HG03135 (cell line): ENCODE measurements at regions not wholly inside any gene's neighbourhood (a gene's known extent, or its start where the extent isn't known, plus 50 kb on each side); places are given as distances from the start of the nearest gene placed in this dataset.

Source experiments
- ATAC-seq: cut with Tn5 transposase; IDR thresholded peaks from one replicate; pipeline ENCODE4 v1.9.1; 2021; ENCODE audit warnings: mild to moderate bottlenecking, moderate library complexity; ENCODE audit not compliant: unreplicated experiment

DNA sequence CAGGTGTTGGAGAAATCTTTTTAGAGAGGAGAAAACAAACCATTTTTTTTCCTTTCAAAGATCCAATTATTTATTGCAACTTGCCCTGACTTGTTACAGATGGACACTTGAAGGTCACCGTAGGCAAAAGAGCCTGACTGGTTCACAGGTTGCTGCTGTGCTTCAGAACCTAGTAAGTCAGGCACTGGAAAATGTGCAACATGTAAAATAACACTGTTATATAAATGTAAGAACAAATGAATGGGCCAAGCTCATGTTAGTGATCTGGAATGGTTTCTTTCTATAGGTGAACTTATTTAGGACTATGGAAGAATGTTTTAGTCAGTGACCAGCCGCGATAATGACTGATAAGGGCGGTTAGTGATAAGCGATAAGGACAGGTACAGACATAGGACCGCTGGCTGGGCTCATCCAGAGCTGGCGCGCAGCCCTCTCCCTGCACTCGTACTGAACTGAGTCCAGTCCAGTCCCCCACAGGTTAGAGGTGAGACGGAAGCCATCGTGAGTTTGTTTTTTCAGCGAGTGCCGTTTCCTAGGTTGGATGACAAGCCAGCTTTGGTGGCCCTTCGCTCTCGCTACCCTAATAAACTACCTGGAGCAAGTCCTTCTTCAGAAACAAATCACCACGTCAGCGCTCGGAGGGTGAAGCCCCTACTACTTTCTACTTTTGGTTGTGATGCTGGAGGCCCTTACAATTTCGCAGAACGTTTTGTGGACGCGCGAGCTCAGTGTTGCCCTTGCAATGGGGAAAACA lies 94.4 kb upstream of the PRDM1 start:
- peak; percentile 40 for ATAC-seq

GRCh38 chr6:105990151-105990550 lies 96.0 kb upstream of the PRDM1 start:
- no peak for ATAC-seq

DNA sequence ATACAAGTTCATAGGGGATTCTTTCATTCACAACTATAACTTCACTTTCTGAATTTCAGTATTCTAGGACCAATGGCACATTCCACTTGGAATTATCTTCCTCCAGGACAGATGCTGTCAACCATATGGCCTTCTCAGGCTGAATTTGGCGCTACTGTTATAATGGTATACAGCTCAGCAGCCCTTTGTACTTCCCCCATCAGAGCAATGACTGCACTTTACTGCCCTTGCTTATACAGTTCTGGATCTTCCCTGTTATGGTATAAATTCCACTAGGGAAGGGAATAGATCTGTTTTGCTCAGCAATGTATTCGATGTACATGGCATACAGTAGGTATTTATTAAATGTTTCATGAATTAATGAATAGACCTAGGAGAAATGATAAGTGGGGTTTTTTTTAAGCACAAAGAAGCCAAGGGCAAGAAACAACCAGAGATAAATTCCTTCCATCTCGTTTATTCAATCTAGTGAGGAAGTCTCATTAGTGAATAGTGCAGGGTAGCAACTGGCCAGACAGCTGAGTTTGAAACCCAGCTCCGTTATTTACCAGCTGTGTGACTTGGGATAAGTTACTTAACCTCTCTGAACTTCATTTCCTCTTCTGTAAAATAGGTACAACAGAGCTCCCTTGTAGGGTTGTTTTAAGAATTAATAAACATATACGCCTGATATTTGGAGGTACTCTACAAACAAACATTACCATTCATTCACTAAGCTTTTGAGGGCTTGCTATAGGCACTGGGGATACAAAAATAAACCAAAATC lies 97.1 kb upstream of the PRDM1 start:
- ATAC-seq: no peak

- ATAC-seq: no peak
Measured at GRCh38 chr6:105988321-105988720, 97.8 kb upstream of the PRDM1 start.

GRCh38 chr6:105987516-105987915 lies 98.6 kb upstream of the PRDM1 start:
- ATAC-seq: no peak

- no peak for ATAC-seq
Measured at GRCh38 chr6:105986998-105987397, 99.1 kb upstream of the PRDM1 start.

- no peak for ATAC-seq
Measured at GRCh38 chr6:105985816-105986632, 100.1 kb upstream of the PRDM1 start.

DNA sequence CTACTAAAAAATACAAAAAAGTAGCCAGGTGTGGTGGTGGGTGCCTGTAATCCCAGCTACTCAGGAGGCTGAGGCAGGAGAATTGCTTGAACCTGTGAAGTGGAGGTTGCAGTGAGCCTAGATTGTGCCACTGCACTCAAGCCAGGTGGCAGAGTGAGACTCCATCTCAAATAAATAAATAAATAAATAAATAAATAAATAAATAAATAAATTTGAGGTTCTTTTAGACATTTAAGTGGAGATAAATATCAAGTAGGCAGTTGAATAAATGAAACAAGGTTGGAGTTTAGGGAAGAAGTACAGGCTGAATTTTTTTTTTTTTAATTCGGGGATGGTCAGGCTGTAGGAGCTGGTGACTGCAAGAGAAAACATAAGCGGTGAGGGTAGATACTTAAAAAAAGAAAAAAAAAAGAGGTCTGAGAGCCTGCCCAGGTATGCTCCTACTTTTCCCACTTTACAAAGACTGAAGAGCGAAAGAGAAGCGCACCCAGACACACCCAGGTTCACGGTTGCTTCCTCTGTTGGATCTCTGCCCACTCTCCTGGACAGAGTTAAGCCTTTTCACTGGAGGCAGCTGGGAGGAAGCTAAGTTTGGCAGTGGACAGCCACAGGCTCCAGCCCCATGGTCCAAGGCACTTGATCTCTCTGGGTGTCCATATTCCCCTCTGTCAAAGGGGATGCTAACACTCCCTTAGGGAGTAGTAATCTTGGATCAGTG lies 100.9 kb upstream of the PRDM1 start:
- ATAC-seq: no peak

GRCh38 chr6:105983763-105984162 lies 102.4 kb upstream of the PRDM1 start:
- no peak for ATAC-seq

- ATAC-seq: no peak
Measured at GRCh38 chr6:105982761-105983540, 103.2 kb upstream of the PRDM1 start.

- ATAC-seq: no peak
Measured at GRCh38 chr6:105981888-105982358, 104.2 kb upstream of the PRDM1 start.

DNA sequence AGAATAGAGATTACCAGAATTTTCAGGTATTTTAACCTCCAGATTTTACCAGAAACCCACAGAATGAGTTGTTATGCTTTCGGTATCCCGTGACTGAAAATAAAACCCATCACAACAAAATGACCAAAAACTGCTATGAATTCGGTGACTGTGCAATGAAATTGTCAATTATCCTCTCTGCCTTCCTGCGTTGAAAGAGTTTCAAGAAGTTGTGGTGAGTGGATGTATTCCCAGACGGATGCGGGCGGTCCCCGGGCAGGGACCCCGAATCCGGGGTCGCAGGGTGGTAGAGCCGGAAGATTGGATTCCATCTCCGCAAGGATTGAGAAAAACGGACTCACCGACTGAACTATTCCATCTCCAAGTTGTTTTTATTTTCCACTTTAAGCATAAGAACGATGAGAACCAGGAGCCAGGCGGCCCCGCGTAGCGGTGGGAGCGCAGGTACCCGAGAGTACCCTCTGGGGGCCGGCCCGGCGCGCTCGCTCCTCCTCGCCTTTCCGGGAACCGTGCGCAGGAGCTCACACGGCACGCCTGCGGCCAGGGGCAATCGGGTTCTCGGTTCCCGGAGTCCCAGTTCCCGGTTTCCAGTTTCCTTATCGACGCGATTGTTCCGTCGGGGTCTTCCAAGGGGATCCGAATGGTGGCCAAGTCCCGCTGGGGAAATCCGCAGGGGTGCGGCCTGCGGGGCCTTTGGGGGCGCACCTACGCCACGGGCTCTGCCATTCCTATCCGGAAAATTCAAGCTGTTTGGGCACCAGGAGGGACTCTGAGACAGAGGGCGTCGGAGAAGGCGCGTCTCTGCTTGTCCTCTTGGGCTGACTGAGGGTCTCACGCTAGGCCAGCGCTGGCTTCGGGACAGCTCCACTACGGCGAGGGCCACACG lies 104.9 kb upstream of the PRDM1 start:
- ATAC-seq: no peak

- no peak for ATAC-seq
Measured at GRCh38 chr6:105978974-105979373, 107.2 kb upstream of the PRDM1 start.

GRCh38 chr6:105977934-105978504 lies 108.1 kb upstream of the PRDM1 start:
- no peak for ATAC-seq

- no peak for ATAC-seq
Measured at GRCh38 chr6:105974986-105975385, 111.2 kb upstream of the PRDM1 start.

- no peak for ATAC-seq
Measured at GRCh38 chr6:105972440-105972839, 113.7 kb upstream of the PRDM1 start.

DNA sequence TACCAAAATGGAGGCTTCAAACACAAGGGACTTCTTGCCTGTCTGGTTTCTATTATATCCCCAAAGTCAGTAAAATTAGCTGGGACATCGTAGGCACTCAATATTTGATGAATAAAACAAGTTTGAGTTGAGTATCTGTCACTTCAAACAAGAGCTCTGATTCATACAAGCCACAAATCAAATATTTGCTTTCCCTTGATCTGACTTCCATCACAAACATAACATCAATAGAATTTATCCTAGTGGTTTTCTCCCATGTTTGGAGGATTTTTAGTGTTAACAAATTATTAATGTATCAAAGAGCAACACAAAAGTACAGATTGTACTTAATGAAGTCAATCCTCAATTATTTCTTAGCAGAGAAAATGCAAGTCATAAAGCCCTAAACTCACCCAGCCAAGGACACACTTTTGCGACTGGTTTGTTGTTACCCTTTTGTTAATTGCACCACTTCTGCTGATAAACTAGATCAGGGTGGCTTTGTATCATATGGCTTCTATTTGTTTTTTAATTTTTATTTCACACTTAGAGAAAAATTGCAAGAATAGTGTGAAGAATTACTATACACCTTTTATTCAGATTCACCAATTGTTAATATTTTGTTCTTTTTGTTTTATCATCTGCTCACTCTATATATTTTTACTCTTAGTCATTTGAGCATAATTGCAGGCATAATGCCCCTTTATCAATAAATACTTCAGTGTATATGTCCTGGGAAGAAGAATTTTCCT lies 117.4 kb upstream of the PRDM1 start:
- no peak for ATAC-seq
